ENCODE measurements at regions not wholly inside any gene's neighbourhood (a gene's known extent, or its start where the extent isn't known, plus 50 kb on each side); places are given as distances from the start of the nearest gene placed in this dataset.
A peak's percentile ranks its signal among the peaks of the same experiment; 100 is the strongest.

DNA sequence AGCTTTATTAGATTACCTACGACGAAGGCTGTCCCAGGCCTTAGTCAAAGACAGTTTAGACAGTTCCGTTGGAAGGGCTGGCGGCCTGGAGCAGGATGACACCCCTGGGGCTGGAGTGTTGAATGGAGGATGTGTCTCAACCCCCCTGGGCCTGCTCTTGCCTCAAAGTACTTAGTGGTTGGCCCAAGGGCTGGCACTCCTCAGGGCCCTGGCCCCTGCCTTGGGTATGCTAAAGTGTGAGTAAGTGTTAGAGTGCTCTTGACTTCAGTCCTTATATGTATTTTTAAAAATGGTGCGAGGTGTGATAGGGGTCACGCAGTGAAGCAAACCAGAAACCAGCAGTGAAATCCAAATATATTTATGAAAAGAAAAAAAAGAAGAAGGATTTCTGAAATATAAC lies 261.6 kb downstream of the KTN1 start:
- DNase-seq (ENCODE audit: low spot score) (no peak), ATAC-seq (ENCODE audit: low read depth) (no peak)
- H3K4me3 ChIP-seq (ENCODE audit: severe bottlenecking): no peak overlapping the region
- H3K27me3 ChIP-seq (ENCODE audit: insufficient read depth, poor library complexity, severe bottlenecking): no peaks in the 10 kb centered on the region
- no peaks in the 10 kb centered on the region for H3K36me3 ChIP-seq (ENCODE audit: low read depth)
- TF ChIP-seq CTCF (IDR thresholded peaks at IDR 0.05; ENCODE audit: poor library complexity, severe bottlenecking): no peak
- no peak overlapping the region for H3K27ac ChIP-seq (ENCODE audit: poor library complexity, severe bottlenecking)
- no peaks in the 10 kb centered on the region for H3K4me1 ChIP-seq (ENCODE audit: insufficient read depth, poor library complexity, severe bottlenecking)
- H3K9me3 ChIP-seq (ENCODE audit: severe bottlenecking): no peaks in the 10 kb centered on the region

DNA sequence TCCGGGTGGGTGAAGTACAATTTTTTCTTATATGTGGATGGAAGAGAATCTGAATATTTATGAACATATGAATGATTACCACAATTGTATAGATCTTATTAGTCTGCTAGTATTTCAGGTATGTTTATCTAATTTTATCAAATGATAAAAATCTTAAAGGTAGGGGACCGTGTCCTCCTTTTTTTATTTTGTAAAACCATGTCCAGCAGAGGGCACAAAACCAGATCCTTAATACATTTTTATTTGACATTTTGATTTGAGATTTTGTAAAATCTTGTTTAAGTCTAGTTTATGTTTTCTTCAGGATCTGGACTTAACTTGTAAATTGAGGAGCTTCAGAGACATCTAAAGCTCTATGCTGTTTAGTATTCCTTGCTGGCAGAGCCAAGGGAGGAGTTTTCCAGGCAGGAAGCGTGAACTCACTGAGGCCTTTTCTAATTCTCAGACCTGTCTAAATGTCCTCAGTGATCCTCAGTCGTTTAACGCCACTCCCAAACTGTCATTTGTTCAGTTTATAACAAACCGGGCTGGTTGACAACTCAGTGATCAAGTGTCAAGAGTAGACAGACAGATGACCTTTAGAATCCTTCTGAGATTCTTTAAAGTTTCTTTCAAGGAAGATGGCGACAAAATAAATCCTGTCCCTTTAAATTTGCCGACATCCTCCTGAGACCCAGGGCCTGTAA lies 263.9 kb downstream of the KTN1 start:
- ATAC-seq (ENCODE audit: low read depth): no peak
- no peaks in the 10 kb centered on the region for H3K36me3 ChIP-seq (ENCODE audit: low read depth)
- no peak overlapping the region for H3K4me3 ChIP-seq (ENCODE audit: severe bottlenecking)

DNA sequence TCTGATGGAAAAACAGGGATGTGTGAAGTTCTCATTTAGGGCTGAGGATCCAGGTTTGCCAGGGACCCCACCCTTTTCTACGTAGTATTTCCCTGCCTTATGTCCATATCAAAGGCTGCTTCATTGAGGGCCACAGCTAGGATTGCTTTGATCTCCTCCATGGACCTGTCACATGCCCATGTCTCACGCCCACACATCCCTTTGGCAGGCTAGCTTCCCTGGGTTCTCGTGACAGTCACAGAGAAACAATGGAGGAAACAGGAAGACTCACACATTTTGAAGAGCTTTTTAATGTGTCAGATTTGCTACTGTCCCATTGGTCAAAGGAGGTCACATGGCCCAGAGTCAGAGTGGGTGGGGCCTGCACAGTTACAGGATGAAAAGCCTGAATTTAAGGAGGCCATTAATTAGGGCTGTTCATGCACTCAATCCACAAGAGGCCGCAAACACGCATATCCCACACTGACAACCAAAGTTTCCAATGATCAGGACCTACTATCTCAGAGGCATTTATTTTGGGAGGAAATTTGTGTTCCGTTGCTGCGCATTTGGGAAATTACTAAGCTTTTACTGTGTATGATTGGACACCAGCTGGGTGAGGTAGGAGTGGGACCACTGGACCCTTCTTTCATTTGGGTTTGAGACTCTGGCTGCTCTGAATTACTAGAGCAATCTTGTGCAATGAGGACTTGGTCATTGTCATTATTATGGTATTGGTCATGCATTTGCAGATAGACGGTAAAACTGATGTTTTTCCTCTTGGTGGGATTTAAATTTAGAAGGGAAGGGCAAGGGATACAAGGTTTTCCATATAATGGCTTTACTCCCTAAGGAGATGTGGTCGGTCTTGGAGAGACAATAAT lies 266.2 kb downstream of the KTN1 start:
- no peak for TF ChIP-seq CTCF (IDR thresholded peaks at IDR 0.05; ENCODE audit: poor library complexity, severe bottlenecking)
- Histone ChIP-seq H3K27ac (ENCODE audit: poor library complexity, severe bottlenecking) (no peak overlapping the region), H3K27me3 (ENCODE audit: insufficient read depth, poor library complexity, severe bottlenecking) (no peaks in the 10 kb centered on the region), H3K36me3 (ENCODE audit: low read depth) (no peaks in the 10 kb centered on the region), H3K4me1 (ENCODE audit: insufficient read depth, poor library complexity, severe bottlenecking) (peaks cover 7% of the 10 kb centered on the region), H3K4me3 (ENCODE audit: severe bottlenecking) (no peak overlapping the region), H3K9me3 (ENCODE audit: severe bottlenecking) (no peaks in the 10 kb centered on the region)
- DNase-seq (ENCODE audit: low spot score) (no peak), ATAC-seq (ENCODE audit: low read depth) (no peak)

More for the DNA sequence above, 263.9 kb downstream of the KTN1 start:
- no peak for DNase-seq (ENCODE audit: low spot score)
- no peaks in the 10 kb centered on the region for H3K9me3 ChIP-seq (ENCODE audit: severe bottlenecking)
- no peaks in the 10 kb centered on the region for H3K27me3 ChIP-seq (ENCODE audit: insufficient read depth, poor library complexity, severe bottlenecking)
- peaks cover 2% of the 10 kb centered on the region for H3K4me1 ChIP-seq (ENCODE audit: insufficient read depth, poor library complexity, severe bottlenecking)
- no peak overlapping the region for H3K27ac ChIP-seq (ENCODE audit: poor library complexity, severe bottlenecking)
- peak; percentile 54 for TF ChIP-seq CTCF (IDR thresholded peaks at IDR 0.05; ENCODE audit: poor library complexity, severe bottlenecking)

DNA sequence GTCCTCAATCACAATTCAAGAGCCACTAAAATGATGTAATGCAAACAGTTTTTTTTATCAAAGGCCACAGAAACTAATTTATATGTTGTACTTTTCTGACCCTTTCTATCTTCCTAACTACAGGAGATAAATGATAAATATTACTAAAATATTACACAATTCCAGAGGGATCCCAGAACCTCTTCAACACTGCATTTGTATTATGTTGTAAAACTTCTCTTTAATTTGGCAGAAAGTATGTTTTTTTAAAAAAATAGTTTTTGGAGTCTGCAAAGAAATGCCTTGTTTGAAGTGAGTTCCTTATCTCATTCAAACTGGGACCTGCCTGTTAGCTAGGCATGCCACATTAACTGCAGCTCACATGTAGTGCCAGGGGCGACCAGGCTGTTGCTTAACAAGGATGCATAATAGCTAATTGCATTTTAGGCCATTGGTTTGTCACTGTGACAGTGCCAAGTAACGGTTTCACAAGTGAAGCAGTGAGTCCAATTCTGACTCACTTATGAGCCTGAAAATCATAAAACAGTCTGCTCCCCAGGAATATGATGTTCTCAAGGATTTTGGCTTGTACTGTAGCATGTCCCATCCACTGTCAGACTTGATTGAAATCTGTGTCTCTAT lies 266.9 kb downstream of the KTN1 start:
- Histone ChIP-seq H3K4me3 (ENCODE audit: severe bottlenecking) (no peak overlapping the region), H3K4me1 (ENCODE audit: insufficient read depth, poor library complexity, severe bottlenecking) (peaks cover 8% of the 10 kb centered on the region), H3K27me3 (ENCODE audit: insufficient read depth, poor library complexity, severe bottlenecking) (no peaks in the 10 kb centered on the region), H3K36me3 (ENCODE audit: low read depth) (no peaks in the 10 kb centered on the region), H3K27ac (ENCODE audit: poor library complexity, severe bottlenecking) (no peak overlapping the region), H3K9me3 (ENCODE audit: severe bottlenecking) (no peaks in the 10 kb centered on the region)
- no peak for DNase-seq (ENCODE audit: low spot score)
- no peak for TF ChIP-seq CTCF (IDR thresholded peaks at IDR 0.05; ENCODE audit: poor library complexity, severe bottlenecking)
- ATAC-seq (ENCODE audit: low read depth): no peak

All from RWPE2 (cell line).